HG03196 (cell line): ENCODE measurements at regions not wholly inside any gene's neighbourhood (a gene's known extent, or its start where the extent isn't known, plus 50 kb on each side); places are given as distances from the start of the nearest gene placed in this dataset.

Experiments used
- ATAC-seq: cut with Tn5 transposase; IDR thresholded peaks from one replicate; pipeline ENCODE4 v1.9.1; 2021; ENCODE audit not compliant: unreplicated experiment

DNA sequence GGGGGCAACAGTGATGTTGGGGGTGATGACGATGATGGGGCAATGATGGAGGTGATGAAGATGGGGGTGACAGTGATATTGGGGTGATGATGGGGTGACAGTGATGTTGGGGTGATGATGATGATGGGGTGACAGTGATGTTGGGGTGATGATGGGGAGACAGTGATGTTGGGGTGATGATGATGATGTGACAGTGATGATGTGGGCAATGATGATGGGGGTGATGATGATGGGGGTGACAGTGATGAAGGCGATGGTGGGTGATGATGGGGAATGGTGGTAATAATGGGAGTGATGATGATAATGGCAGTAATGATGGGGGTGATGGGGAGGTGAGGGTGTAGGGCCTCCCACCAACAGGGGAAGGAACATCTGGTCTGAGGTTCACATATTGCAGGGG, 150.6 kb downstream of the ERMARD start:
- ATAC-seq = no peak

DNA sequence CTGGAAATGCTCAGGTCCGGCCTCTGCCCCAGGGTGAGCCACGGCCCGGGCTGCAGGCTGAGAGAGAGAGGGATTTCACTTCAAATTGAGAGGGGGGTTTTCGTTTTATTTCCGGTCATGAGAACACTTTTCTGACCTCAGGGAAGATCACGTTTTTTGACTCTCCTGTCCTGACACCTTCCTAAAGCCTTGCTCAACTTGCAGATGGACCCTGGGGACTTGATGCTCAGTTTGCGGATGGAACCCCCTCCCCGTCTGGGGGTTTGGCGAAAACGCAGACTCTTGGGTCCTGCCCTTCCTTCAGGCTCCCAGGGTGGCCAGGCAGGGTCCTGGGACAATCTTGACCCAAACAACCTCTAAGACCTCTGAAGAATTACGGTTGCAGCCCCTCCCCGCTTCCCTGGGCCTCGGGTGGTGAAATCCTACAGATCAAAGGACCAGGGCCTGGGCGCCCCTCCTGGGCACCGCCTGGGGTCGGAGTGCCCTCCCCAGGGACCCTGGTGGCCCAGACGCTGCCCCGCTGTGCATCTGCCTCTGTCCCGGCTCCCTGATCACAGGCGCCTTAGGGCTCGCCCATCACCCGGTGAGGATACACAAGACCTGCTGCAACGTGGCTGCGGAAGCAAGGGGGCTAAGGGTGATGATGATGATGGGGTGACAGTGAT, 148.2 kb downstream of the ERMARD start:
- no peak for ATAC-seq

DNA sequence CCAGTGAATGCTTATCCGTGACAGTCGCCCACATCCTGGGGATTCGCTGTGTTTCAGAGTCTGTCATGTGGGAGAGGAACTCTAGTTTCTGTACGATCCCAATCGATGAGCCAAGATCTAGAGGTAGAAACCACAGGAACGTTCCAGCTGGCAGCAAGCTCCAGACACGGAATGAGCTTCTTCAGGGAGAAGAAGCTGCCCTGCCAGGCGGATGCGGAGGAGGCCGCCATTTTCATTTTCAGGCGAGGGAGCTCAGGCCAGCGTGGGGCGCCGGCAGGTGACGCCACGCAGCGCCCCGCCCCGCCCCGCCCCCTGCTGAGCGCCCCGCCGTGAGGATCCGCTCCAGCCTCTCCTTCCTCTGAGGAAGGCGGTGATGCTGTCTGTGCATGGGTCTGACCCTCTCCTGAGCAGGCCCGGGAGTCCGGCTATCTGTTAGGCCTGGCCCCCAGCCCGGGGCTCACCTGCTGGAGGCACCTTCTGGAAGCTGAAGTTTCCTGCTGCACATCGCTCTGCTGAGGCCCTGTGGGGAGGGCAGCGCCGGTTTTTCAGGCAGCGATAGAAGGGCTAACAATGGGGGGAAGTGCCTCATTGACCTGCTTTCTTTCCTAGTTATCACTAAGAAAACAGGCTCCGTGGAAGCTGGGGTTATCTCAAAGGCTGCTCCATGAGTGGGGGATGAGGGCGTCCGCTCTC, 147.5 kb downstream of the ERMARD start:
- no peak for ATAC-seq

DNA sequence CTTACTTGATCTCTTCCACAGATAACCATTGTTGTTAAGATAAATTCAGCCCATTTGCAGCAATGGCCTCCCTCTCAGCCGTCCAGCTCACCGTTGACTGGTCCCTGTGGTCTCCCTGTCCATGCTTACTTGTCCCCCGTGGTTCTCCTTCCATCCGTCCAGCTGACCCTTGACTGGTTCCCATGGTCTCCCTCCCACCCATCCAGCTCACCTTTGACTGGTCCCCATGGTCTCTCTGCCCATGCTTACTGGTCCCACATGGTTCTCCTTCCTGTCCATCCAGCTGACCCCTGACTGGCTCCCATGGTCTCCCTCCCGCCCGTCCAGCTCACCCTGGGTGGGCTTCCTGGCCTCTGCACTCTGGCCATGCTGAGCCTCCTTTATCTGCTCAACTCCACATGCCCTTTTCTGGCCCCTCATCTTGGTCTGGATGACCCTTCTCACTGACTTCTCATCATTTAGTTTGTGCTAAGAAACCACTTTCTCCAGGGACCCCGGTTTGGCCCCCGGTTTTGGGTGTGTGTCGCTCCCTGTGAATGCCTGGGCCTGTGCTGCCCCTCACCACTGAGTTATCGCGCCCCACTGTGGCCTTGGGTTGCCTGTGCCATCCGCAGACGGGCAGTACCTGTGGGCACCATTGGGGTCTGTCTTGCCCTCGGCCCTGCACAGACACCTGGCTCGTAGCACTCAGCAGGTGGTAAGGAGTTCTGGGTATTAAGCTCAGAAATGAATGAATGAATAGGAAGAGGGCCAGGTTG, 146.4 kb downstream of the ERMARD start:
- ATAC-seq = no peak

DNA sequence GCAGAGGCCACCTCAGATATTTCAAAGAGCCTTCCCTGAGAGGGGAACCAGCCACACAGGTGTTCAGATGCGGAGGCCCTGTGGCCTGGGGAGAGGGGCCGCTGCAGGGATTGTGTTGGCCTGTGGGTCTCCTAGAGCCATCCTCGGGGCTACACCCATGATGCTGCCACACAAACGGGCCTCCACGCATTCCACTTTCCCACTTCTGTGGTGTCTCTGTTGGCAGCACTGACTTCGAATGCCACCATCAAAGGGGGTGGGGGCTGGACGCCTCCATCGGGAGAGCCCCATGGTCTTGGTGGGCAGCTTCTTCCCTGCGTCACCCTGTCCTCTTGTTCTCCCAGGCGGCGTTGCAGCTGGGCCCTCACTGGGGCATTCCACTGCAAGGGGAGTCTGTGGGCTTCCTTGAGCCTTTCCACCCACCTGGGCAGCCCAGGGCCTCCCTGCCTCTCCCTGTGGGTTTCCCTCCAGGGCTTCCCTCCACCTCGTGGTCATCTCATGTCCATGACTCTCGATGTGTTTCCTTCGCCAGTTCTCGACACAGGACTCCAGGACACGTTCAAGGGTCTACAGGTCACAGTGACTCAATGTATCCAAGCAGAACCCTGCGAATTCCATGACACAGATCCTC, 145.5 kb downstream of the ERMARD start:
- ATAC-seq = no peak

DNA sequence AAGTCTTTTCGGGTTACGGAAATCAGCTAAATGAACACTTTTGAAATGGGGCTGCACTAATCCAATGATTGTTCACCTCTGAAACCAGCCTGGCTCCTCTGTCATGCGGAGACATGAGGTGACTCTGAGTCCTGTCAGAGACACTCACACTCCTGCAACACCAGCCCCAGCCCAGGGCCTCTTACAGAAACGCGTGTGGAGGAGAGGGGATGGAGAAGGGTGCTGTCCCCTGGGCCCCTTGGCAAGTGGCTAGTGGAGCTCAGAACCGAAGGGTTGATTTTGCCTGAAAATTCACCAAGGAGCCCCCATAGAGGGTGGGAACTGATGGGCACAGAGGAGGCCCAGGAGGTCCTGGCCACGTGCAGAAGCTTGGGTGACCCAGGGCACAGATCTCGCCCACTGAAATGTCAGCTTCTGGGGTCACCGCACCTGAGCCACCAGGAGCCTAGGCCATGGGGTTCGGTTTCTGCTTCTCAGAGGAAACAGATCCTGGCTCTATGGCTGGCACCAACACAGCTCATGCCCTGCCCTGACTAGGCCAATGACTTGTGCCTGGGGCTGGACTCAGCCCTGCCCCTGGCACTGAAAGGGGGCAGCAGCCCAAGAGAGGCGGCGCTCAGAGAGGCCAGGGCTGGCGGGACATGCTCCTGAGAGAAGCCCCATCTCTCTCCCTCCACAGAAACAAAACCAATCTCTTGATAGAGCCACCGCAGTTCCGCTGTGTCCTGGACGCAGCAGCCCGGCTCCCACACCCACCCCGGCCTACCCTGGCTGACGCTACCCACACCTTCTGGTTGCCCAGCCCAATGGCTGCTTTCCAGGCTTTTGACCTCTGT, 144.7 kb downstream of the ERMARD start:
- ATAC-seq = no peak

DNA sequence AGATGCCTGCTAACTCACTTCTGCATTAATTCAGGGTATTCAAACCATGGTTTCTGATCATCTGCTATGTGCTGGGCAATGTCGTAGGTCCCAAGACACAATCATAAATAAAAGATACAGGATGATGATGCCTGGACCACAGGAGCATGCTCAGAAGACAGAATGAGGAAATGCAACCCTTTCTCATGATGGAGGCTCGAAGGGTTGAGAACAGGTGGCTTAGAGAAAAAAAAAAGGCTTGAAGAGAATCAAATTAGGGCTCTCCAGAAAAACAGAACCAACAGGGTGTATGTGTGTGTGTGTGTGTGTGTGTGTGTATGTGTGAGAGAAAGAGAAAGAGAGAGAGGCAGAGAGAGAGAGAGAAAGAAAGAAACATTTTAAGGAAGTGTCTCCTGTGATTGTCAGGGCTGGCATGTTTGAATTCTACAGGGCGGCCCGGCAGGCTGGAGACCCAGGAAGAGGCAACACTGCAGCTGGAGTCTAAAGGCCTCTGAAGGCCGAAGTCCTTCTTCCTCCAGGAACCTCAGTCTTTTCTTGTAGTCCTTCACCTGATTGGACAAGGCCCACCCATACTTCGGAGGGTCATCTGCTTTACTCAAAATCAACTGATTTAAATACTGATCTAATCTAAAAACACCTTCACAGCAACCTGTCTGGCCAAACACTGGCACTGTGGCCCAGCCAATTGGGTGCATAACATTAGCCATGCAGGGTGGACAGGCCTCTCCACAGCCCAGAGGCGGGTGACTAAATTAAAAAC, 143.8 kb downstream of the ERMARD start:
- ATAC-seq = no peak

DNA sequence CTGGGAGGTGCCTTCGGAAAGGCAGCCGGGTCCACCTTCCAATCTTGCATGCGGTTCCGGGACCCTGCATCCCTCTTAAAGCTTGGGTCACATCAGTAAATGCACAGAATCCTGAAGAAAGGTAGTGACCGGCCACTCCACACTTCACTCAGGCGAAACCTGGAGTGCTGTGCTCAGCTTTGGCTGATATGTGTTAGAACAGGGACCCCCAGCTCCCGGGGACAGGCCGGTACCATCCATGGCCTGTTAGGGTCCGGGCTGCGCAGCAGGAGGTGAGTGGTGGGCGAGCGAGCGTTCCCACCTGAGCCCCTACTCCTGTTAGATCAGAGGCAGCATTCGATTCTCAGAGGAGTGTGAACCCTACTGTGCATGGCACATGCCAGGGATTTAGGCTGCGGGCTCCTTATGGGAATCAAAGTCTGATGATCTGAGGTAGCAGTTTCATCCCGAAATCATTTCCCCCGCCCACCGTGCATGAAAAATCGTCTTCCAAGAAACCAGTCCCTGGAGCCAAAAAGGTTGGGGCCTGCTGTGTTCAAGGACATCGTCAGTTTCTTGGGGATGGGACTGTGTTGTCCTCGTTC, 143.0 kb downstream of the ERMARD start:
- ATAC-seq = no peak

DNA sequence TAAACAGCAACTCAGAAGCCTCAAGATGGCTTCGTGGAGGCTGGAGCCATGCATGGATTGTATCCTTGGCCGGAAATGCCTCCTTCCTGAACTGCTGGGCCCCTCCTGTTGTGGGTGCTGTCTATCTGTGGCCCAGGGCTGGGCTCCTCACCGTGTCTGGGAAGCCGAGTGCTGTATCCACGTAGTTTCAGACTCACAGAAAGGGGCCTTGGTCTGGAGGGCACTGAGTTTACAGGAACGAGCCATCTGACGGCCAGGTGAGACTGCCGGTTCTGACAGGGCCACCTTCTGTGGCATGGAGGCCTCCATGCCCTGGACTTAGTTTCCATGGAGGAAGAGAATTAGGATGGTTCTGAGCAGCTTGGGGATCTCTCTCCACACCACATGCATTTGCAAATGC, 142.2 kb downstream of the ERMARD start:
- ATAC-seq = no peak

DNA sequence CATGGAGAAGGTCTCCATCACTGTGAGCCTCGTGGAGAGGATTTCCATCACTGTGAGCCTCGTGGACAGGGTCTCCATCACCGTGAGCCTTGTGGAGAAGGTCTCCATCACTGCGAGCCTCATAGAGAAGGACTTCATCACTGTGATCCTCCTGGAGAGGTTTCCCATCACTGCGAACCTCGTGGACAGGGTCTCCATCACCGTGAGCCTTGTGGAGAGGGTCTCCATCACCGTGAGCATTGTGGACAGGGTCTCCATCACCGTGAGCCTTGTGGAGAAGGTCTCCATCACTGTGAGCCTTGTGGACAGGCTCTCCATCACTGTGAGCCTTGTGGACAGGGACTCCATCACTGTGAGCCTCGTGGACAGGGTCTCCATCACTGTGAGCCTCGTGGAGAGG, 140.4 kb downstream of the ERMARD start:
- ATAC-seq = no peak

DNA sequence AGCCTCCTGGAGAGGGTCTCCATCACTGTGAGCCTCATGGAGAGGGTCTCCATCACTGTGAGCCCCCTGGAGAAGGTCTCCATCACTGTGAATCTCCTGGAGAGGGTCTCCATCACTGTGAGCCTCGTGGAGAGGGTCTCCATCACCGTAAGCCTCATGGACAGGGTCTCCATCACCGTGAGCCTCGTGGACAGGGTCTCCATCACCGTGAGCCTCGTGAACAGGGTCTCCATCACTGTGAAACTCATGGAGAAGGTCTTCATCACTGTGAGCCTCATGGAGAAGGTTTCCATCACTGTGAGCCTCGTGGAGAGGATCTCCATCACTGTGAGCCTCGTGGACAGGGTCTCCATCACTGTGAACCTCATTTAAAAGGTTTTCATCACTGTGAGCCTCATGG, 140.0 kb downstream of the ERMARD start:
- ATAC-seq = no peak

DNA sequence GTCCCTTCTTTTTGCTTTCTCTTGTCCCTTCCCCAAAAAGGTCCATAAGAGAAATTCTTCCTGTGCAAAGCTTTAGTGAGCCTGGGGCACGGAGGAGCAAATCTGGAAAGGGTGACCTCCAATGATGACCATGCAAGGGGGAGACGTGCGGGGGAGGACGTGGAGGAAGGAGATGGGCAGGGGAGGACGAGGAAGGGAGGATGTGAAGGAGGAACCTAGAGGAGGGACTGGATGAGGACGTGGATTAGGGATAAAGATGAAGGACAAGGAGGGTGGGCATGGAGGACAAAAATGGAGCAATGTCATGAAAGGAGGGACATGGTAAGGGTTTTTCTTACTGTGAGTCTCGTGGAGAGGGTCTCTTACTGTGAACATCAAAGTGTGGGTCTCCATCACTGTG, 139.5 kb downstream of the ERMARD start:
- ATAC-seq = no peak

DNA sequence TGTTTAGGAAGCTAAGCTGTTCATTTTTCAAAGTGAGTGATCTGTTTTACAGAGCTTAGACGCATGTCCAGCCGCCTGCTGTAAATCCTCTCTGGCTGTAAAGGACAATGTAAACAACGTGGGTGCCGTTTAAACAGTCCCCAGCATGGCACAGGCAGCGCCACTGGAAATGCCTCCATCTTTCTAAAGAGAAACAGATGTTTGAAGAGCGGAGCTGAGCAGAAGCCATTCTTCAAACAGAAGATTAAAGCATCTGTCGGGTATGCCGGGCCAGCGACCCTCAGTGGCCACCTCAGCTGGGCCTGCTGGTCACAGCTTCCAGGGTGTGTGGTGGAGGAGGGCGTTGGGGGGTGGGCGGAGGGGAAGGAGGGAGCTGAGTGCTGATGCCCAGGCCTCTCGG, 138.6 kb downstream of the ERMARD start:
- ATAC-seq = no peak

DNA sequence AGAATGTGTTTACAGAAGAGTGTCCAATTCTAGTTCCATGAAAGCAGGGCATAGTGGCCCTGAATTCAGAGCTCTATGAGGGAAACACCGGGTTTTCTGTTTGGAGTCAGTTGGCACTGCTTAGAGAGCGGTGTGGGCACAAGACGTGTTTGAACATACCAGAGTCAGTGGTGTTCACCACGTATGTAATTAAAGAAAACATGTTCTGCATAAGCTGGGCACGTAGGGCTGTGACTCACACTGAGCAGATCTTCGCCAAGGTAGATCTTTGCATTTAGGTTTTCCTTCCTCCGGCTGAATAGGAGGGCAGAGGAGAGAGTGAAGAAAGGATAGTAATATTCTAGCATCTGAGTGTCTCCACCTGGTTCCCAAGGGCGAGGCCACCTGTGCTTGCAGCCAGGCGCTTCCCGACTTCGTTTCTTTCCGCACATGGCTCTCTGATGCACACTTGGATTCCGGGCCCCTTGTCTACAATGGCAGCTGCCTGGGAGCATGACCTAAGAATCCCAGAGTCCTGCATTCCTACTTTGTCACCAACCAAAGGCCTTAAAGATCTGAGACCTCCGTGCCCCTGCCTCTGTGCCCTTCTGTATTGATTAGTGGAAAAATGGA, 136.2 kb downstream of the ERMARD start:
- no peak for ATAC-seq

DNA sequence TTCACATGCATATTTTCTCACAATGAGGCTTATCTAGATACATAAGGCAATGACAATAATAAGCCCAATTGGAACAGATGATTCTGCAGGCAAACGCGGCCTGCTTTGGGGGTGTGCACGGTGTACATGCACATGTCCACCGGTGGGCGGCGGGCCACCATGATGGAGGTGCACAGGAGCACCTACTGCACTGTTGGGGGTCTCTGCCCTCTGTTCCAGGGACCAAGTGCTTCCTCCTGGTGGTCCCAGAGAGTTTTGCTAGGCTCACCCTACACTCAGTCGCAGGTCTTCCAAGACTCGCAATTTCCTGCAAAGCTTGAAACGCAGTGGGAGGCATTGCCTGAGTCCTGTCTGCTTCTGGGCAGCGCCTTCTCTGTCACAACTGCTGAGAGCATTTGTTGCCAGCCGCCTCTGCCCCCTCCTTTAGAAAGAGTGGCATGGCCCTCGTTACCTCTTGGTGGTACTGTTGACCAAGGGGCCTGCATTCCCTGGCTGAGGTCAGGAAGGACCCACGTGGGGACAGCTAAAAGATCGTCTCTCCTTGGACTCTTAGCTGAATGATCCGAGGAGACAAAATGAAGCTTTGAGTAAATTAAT, 135.3 kb downstream of the ERMARD start:
- ATAC-seq = no peak

DNA sequence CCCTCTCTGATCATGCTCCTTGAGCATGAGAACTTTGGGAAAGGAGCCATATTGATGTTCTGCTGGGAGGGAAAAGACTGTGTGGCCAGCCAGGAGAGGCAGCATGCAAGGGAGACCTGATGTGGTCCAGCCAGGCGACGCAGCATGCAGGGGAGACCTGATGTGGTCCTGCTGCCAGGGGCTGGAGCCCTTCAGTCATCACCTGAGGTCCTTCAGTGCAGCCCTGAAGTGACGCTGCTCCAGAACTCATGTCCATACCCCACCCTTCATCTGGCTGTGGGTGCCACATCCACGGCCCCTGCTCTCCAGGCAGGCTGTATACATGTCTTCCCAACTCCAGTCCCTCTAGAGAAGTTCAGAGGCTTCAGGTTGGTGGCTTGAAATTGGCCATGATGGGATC, 134.4 kb downstream of the ERMARD start:
- no peak for ATAC-seq

DNA sequence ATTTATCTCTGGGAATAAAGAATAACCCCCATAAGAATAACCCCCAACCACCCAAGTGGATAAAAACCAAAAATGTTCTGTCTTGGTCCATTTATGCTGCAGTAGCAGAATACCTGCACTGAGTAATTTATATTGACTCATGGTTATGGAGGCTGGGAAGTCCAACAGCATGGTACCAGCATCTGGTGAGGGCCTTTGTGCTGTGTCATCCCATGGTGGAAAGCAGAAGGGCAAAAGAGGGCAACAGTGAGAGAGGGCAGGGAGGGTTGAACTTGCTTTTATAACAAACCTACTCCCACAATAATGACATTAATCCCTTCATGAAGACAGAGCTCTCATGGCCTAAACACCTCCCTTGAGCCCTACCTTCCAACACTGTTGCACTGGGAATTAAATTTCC, 133.7 kb downstream of the ERMARD start:
- ATAC-seq = no peak

DNA sequence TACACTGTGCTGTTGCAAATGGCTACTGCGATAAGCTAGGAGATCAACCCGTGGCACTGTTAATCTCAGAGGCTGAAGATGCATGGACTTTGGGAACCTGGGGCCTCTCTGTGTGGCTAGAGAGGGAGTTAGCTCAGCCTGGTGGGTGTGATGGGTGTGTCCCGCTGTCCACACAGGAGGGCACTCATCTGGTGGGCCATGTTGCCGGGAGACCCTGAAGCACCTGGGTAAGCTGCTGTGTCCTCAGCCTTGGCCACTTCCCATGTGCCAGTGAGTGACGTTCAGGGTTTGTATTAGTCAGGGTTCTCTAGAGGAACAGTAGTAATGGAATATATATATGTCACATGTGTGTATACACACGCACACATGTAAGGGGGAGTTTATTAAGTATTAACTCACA, 132.7 kb downstream of the ERMARD start:
- no peak for ATAC-seq

DNA sequence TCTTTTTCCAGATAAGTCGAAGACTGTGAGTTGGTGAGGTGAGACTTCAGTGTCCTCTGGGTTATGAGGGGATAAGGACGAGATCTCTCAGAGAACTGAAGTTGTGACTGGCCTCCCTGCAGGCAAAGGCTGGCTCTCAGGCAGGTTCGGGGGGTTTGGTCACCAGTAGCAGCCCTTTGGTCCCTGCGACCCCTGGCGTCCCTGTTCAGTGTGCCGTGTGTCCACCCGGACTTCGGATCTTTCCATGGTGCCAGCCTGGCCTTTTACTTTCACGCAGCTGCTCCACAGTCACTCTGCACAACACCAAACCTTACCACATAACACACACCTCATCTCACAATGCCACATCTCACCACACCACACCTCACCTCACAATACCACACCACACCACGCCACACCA, 131.9 kb downstream of the ERMARD start:
- no peak for ATAC-seq
